ENCODE measurements at regions not wholly inside any gene's neighbourhood (a gene's known extent, or its start where the extent isn't known, plus 50 kb on each side); places are given as distances from the start of the nearest gene placed in this dataset.

DNA sequence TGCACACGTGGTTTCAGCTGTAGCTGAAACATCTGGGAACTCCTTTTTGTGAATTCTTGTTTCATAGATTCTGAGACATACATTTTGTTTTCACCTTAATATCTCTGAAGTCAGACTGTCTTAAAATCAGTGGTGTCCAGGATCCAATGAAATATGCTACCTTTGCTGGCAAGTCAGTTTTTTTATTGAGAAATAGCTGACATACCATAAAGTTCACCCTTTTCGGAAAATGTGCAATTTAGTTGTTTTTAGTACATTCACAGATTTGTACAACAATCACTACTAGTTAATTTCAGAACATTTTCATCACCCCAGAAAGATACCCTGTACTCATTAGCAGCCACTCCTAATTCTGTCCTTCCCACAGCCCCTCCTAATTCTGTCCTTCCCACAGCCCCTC lies 243.7 kb downstream of the GLI2 start:
- Mint-ChIP-seq H3K27me3 (ENCODE audit: low read depth) (no peaks in the 10 kb centered on the region), H3K27ac (no peak overlapping the region), H3K4me1 (ENCODE audit: low read depth) (no peaks in the 10 kb centered on the region), H3K9me3 (ENCODE audit: insufficient read depth) (no peaks in the 10 kb centered on the region), H3K4me3 (no peak overlapping the region), H3K36me3 (ENCODE audit: low read depth) (no peaks in the 10 kb centered on the region)
- ChIA-PET CTCF (no interaction called here), POLR2A (no interaction called here)
- no peak for DNase-seq
- no peak for ATAC-seq

DNA sequence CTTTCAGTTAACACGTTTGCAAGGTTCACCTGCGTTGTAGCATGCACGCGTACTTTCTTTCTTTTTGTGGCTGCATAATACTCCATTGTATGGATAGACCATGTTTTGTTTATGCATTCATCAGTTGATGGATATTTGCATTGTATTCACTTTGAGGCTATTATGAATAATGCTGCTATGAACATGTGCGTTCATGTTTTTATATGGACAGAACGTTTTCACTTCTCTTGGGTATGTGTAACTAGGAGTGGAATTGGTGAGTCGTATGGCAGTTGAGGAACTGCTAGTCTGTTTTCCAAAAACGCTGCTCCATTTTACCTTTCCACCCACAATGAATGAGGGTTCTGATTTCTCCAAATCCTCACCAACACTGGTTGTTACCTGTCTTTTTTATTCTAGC lies 244.3 kb downstream of the GLI2 start:
- DNase-seq = no peak
- ChIA-PET CTCF (no interaction called here), POLR2A (no interaction called here)
- Mint-ChIP-seq H3K27me3 (ENCODE audit: low read depth) (no peaks in the 10 kb centered on the region), H3K9me3 (ENCODE audit: insufficient read depth) (no peaks in the 10 kb centered on the region), H3K36me3 (ENCODE audit: low read depth) (no peaks in the 10 kb centered on the region), H3K4me3 (no peak overlapping the region), H3K27ac (no peak overlapping the region), H3K4me1 (ENCODE audit: low read depth) (no peaks in the 10 kb centered on the region)
- ATAC-seq = no peak

DNA sequence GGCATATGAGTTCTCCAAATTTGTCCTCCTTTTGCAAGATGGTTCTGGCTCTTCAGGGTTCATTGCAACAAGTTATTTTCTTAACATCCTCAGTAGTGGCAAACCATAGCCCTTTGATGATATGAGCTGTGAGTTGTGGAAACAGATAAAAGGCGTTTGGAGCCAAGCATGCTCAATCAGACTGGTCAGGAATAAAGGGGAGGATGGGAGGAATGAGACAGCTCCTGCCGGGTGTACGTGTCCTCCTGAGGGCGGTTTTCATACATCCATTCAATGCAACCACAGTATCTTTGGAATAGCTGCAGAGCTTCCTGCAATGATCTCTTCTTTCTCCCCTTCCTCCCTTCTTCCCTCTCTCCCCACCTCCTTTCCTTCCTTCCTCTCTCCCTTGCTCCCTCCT lies 245.8 kb downstream of the GLI2 start:
- Mint-ChIP-seq H3K27ac (no peak overlapping the region), H3K4me3 (no peak overlapping the region), H3K9me3 (ENCODE audit: insufficient read depth) (no peaks in the 10 kb centered on the region), H3K27me3 (ENCODE audit: low read depth) (no peaks in the 10 kb centered on the region), H3K4me1 (ENCODE audit: low read depth) (no peaks in the 10 kb centered on the region), H3K36me3 (ENCODE audit: low read depth) (no peaks in the 10 kb centered on the region)
- no peak for ATAC-seq
- DNase-seq = no peak
- ChIA-PET CTCF (no interaction called here), POLR2A (no interaction called here)

- H3K9me3 Mint-ChIP-seq (ENCODE audit: insufficient read depth) = no peaks in the 10 kb centered on the region
- POLR2A ChIA-PET = no interaction called here
- H3K27ac Mint-ChIP-seq = no peak overlapping the region
- CTCF ChIA-PET = no interaction called here
- ATAC-seq = no peak
- no peak for DNase-seq
- H3K36me3 Mint-ChIP-seq (ENCODE audit: low read depth) = no peaks in the 10 kb centered on the region
- H3K4me1 Mint-ChIP-seq (ENCODE audit: low read depth) = no peaks in the 10 kb centered on the region
- no peaks in the 10 kb centered on the region for H3K27me3 Mint-ChIP-seq (ENCODE audit: low read depth)
- no peak overlapping the region for H3K4me3 Mint-ChIP-seq
Observed at GRCh38 chr2:120982598-120982997, 246.9 kb downstream of the GLI2 start.

DNA sequence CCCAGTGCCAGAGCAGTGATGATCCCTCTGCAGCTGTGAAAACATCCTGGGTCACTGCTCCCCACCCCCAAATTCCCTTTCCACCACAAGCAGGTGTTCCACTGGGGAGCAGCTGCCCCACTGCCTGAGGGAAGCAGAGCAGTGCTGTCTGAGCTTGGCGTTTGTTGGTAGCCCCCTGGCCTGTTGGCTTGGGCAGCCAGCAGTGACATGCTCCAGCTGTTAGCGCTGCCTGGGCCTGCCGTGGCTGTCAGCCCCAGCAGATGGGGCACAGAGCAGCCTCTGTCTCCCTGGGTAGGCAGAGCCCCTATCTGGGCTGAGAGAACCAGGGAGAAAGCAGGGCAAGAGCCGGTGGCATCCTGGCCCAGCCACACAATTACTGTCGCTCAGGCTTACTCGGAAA lies 247.7 kb downstream of the GLI2 start:
- ChIA-PET CTCF (no interaction called here), POLR2A (no interaction called here)
- no peaks in the 10 kb centered on the region for H3K36me3 Mint-ChIP-seq (ENCODE audit: low read depth)
- H3K4me1 Mint-ChIP-seq (ENCODE audit: low read depth) = no peaks in the 10 kb centered on the region
- no peak overlapping the region for H3K4me3 Mint-ChIP-seq
- ATAC-seq = no peak
- no peaks in the 10 kb centered on the region for H3K9me3 Mint-ChIP-seq (ENCODE audit: insufficient read depth)
- no peak overlapping the region for H3K27ac Mint-ChIP-seq
- DNase-seq = no peak
- H3K27me3 Mint-ChIP-seq (ENCODE audit: low read depth) = no peaks in the 10 kb centered on the region

- no peaks in the 10 kb centered on the region for H3K9me3 Mint-ChIP-seq (ENCODE audit: insufficient read depth)
- ChIA-PET CTCF (no interaction called here), POLR2A (no interaction called here)
- H3K27ac Mint-ChIP-seq = no peak overlapping the region
- H3K4me3 Mint-ChIP-seq = no peak overlapping the region
- DNase-seq (no peak), ATAC-seq (no peak)
- no peaks in the 10 kb centered on the region for H3K36me3 Mint-ChIP-seq (ENCODE audit: low read depth)
- no peaks in the 10 kb centered on the region for H3K4me1 Mint-ChIP-seq (ENCODE audit: low read depth)
- no peaks in the 10 kb centered on the region for H3K27me3 Mint-ChIP-seq (ENCODE audit: low read depth)
Observed at GRCh38 chr2:120984046-120984445, 248.4 kb downstream of the GLI2 start.

DNA sequence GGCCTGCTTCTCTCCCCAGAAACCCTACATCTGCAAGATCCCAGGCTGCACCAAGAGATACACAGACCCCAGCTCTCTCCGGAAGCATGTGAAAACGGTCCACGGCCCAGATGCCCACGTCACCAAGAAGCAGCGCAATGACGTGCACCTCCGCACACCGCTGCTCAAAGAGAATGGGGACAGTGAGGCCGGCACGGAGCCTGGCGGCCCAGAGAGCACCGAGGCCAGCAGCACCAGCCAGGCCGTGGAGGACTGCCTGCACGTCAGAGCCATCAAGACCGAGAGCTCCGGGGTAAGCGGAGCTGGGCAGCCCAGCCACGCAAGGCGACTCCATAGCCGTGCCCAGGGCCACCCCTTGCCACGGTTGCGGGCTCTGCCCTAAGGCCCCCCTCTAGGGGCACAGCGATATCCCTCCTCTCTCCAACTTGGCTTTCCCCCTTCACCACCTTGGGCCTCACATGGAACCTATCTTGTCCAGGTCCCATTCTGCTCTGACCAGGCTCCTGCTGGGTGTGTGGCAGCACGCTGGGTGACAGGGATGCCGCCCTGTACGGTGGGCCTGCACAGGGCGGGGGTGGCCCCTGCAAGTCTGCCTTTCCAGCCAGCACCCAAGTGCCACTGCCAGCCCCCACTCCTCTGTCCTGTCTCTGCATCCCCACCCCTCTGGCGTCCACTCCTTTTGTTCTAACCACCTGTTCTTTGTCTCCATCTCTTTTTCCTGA lies 248.9 kb downstream of the GLI2 start:
- ATAC-seq = no peak
- CTCF ChIA-PET = no interaction called here
- Mint-ChIP-seq H3K27ac (no peak overlapping the region), H3K36me3 (ENCODE audit: low read depth) (no peaks in the 10 kb centered on the region), H3K27me3 (ENCODE audit: low read depth) (no peaks in the 10 kb centered on the region), H3K4me3 (no peak overlapping the region), H3K9me3 (ENCODE audit: insufficient read depth) (no peaks in the 10 kb centered on the region), H3K4me1 (ENCODE audit: low read depth) (no peaks in the 10 kb centered on the region)
- DNase-seq = no peak
- POLR2A ChIA-PET = no interaction called here

DNA sequence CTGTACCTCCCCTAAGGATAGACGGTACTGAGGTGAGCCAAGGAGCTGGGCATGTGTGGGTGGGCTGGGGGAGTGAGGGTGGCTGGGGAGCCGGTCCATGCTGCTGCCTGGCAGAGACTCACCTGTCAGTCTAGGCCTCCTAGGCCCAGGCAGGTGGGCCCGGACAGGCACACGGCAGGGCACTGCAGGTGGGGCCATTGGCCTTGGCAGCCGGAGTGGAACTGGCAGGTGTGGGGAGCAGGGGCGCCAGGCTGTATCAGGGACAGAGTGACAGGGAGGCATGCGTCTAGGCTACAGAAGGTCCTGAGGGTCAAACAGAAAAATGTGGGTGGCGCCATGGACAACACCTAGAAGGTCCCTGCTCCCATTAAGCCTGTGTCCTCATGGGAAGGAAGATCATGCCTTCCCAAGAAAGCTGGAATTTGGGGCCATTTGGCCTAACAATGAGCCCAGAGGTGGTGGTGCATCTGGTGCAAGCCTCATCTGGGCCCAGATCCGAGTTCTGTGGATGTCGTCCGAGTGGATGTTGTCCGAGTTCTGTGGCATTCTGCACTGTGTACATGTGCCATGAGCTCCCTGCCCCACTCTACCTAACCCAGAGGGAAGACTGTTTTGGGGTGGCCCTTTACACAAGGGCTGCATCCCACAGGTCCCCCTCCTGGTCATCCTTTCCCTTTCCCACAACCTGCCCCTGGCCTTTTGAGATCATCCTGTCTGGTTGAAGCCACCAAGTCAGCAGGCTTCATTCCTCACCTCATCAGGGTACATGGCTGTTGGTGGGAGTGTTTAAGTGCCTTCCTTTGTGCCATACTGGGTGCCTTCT lies 249.7 kb downstream of the GLI2 start:
- Mint-ChIP-seq H3K27me3 (ENCODE audit: low read depth) (no peaks in the 10 kb centered on the region), H3K4me1 (ENCODE audit: low read depth) (no peaks in the 10 kb centered on the region), H3K27ac (no peak overlapping the region), H3K36me3 (ENCODE audit: low read depth) (no peaks in the 10 kb centered on the region), H3K4me3 (no peak overlapping the region), H3K9me3 (ENCODE audit: insufficient read depth) (no peaks in the 10 kb centered on the region)
- no peak for ATAC-seq
- ChIA-PET CTCF (no interaction called here), POLR2A (no interaction called here)
- no peak for DNase-seq

DNA sequence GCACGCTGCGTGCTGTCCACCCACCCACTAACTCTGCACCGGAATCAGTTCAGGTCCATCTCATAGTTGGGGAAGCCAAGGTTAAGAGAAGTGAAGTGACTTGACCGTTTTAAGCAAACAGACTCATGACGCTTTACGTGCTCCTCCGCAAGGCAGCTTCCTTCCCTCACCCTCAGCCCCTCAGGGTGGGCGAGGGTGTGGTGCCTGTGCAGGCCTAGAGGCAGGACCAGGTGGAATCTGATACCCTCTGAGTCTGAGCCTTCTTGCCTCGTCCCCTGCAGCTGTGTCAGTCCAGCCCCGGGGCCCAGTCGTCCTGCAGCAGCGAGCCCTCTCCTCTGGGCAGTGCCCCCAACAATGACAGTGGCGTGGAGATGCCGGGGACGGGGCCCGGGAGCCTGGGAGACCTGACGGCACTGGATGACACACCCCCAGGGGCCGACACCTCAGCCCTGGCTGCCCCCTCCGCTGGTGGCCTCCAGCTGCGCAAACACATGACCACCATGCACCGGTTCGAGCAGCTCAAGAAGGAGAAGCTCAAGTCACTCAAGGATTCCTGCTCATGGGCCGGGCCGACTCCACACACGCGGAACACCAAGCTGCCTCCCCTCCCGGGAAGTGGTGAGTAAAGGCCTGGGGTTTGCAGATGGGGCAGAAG lies 250.5 kb downstream of the GLI2 start:
- ChIA-PET CTCF (no interaction called here), POLR2A (no interaction called here)
- Mint-ChIP-seq H3K36me3 (ENCODE audit: low read depth) (no peaks in the 10 kb centered on the region), H3K27ac (no peak overlapping the region), H3K4me3 (no peak overlapping the region), H3K4me1 (ENCODE audit: low read depth) (no peaks in the 10 kb centered on the region), H3K27me3 (ENCODE audit: low read depth) (no peaks in the 10 kb centered on the region), H3K9me3 (ENCODE audit: insufficient read depth) (no peaks in the 10 kb centered on the region)
- ATAC-seq (no peak), DNase-seq (no peak)

- Mint-ChIP-seq H3K27ac (no peak overlapping the region), H3K9me3 (ENCODE audit: insufficient read depth) (no peaks in the 10 kb centered on the region), H3K4me1 (ENCODE audit: low read depth) (no peaks in the 10 kb centered on the region), H3K4me3 (no peak overlapping the region), H3K36me3 (ENCODE audit: low read depth) (no peaks in the 10 kb centered on the region), H3K27me3 (ENCODE audit: low read depth) (no peaks in the 10 kb centered on the region)
- ChIA-PET CTCF (no interaction called here), POLR2A (no interaction called here)
- DNase-seq (no peak), ATAC-seq (no peak)
Observed at GRCh38 chr2:120986898-120987650, 251.4 kb downstream of the GLI2 start.

- POLR2A ChIA-PET = no interaction called here
- no peak for DNase-seq
- Mint-ChIP-seq H3K27ac (no peak overlapping the region), H3K27me3 (ENCODE audit: low read depth) (no peaks in the 10 kb centered on the region), H3K36me3 (ENCODE audit: low read depth) (no peaks in the 10 kb centered on the region), H3K4me3 (no peak overlapping the region), H3K9me3 (ENCODE audit: insufficient read depth) (no peaks in the 10 kb centered on the region), H3K4me1 (ENCODE audit: low read depth) (no peaks in the 10 kb centered on the region)
- ATAC-seq = no peak
- CTCF ChIA-PET = no interaction called here
Observed at GRCh38 chr2:120988051-120988699, 252.5 kb downstream of the GLI2 start.
